CD4-positive, alpha-beta T cell treated with Interleukin-21 for 1 hour (primary cell): ENCODE measurements at regions not wholly inside any gene's neighbourhood (a gene's known extent, or its start where the extent isn't known, plus 50 kb on each side); places are given as distances from the start of the nearest gene placed in this dataset.

Source experiments
- DNase-seq: peaks from one replicate; pipeline ENCODE4 v3.0.0-alpha.2; 2020

GRCh38 chr6:47360388-47360787 lies 50.7 kb upstream of the TNFRSF21 start:
- no peak for DNase-seq

GRCh38 chr6:47362857-47363461 lies 53.3 kb upstream of the TNFRSF21 start:
- DNase-seq: no peak

- no peak for DNase-seq
Observed at GRCh38 chr6:47363736-47364135, 54.0 kb upstream of the TNFRSF21 start.

GRCh38 chr6:47366335-47366890 lies 56.7 kb upstream of the TNFRSF21 start:
- no peak for DNase-seq

GRCh38 chr6:47371139-47371869 lies 61.6 kb upstream of the TNFRSF21 start:
- no peak for DNase-seq

- DNase-seq: no peak
Observed at GRCh38 chr6:47371870-47372255, 62.2 kb upstream of the TNFRSF21 start.

- DNase-seq: no peak
Observed at GRCh38 chr6:47372318-47372717, 62.6 kb upstream of the TNFRSF21 start.

GRCh38 chr6:47375426-47375825 lies 65.7 kb upstream of the TNFRSF21 start:
- no peak for DNase-seq

- no peak for DNase-seq
Observed at GRCh38 chr6:47376930-47377329, 67.2 kb upstream of the TNFRSF21 start.

- no peak for DNase-seq
Observed at GRCh38 chr6:47377971-47378370, 68.3 kb upstream of the TNFRSF21 start.

GRCh38 chr6:47379328-47379727 lies 69.6 kb upstream of the TNFRSF21 start:
- DNase-seq: no peak

GRCh38 chr6:47380251-47380650 lies 70.5 kb upstream of the TNFRSF21 start:
- no peak for DNase-seq

GRCh38 chr6:47381036-47381435 lies 71.3 kb upstream of the TNFRSF21 start:
- DNase-seq: no peak

- no peak for DNase-seq
Observed at GRCh38 chr6:47383360-47383759, 73.7 kb upstream of the TNFRSF21 start.

- no peak for DNase-seq
Observed at GRCh38 chr6:47391675-47392074, 82.0 kb upstream of the TNFRSF21 start.

- DNase-seq: no peak
Observed at GRCh38 chr6:47392251-47392650, 82.5 kb upstream of the TNFRSF21 start.

- DNase-seq: no peak
Observed at GRCh38 chr6:47396401-47397069, 81.1 kb upstream of the CD2AP start.

GRCh38 chr6:47400581-47400980 lies 77.0 kb upstream of the CD2AP start:
- DNase-seq: no peak

GRCh38 chr6:47402081-47402480 lies 75.5 kb upstream of the CD2AP start:
- no peak for DNase-seq

GRCh38 chr6:47403056-47403455 lies 74.5 kb upstream of the CD2AP start:
- no peak for DNase-seq

GRCh38 chr6:47403801-47404200 lies 73.8 kb upstream of the CD2AP start:
- no peak for DNase-seq

- no peak for DNase-seq
Observed at GRCh38 chr6:47404435-47404834, 73.2 kb upstream of the CD2AP start.

GRCh38 chr6:47405273-47405672 lies 72.3 kb upstream of the CD2AP start:
- DNase-seq: no peak
